ENCODE measurements at regions not wholly inside any gene's neighbourhood (a gene's known extent, or its start where the extent isn't known, plus 50 kb on each side); places are given as distances from the start of the nearest gene placed in this dataset.

GRCh38 chr10:7473474-7473873 lies 62.6 kb upstream of the SFMBT2 start:
- TF ChIP-seq CTCF (IDR thresholded peaks at IDR 0.05) (no peak), EZH2 (IDR thresholded peaks at IDR 0.05) (no peak)

Measured in neural progenitor cell (in vitro differentiated cells).